BE2C (cell line): ENCODE measurements at regions not wholly inside any gene's neighbourhood (a gene's known extent, or its start where the extent isn't known, plus 50 kb on each side); places are given as distances from the start of the nearest gene placed in this dataset.

ENCODE experiments used
- DNase-seq: peaks from one replicate; pipeline ENCODE4 v3.0.0-alpha.2; 2020
- H3K27me3 ChIP-seq: fragments of 250-450 bp; sonication (Bioruptor Pico); 2 replicates; pipeline ENCODE4 v1.5.1; 2020; ENCODE audit warnings: mild to moderate bottlenecking
- H3K36me3 ChIP-seq: fragments of 250-450 bp; sonication (Bioruptor Pico); 2 replicates; pipeline ENCODE4 v1.5.1; 2020; ENCODE audit warnings: mild to moderate bottlenecking
- H3K4me1 ChIP-seq: fragments of 250-450 bp; sonication (Bioruptor Pico); 2 replicates; pipeline ENCODE4 v1.5.1; 2020
- H3K4me3 ChIP-seq: 2 replicates; pipeline ENCODE4 v1.5.1; 2011; ENCODE audit warnings: low read depth, low read length
- H3K9me3 ChIP-seq: fragments of 250-450 bp; sonication (Bioruptor Pico); 2 replicates; pipeline ENCODE4 v1.5.1; 2020
- TF ChIP-seq, protein P1 (sequence below): IDR thresholded peaks from 2 replicates; pipeline ENCODE4 v1.5.1; 2012; ENCODE audit warnings: mild to moderate bottlenecking, low read depth, low read length

DNA sequence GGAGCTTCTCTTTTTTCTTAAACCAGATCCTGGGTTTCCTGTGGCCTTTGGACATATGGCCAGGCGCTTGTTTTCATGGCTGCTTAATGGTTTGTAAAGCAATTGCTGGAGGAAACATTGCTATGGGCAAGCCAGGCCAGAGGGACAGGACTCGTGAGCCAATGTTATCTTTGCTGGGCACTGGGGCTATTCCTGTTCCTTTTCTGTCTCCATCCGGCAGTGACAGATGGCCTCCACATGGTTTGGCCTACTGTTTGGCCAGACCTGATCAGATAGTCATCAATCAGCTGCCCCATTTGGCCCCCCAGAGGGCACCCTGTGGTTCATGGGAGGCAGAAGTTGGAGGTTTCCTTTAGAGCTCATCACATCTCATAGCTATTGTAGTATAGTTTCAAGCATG is 326.1 kb upstream of the ROPN1 start:
- no peaks in the 10 kb centered on the region for H3K9me3 ChIP-seq
- no peaks in the 10 kb centered on the region for H3K36me3 ChIP-seq
- peak; percentile 84 for DNase-seq
- H3K4me3 ChIP-seq: no peak overlapping the region
- H3K27me3 ChIP-seq: no peaks in the 10 kb centered on the region
- peaks cover 28% of the 10 kb centered on the region for H3K4me1 ChIP-seq
- TF ChIP-seq, protein P1, sequence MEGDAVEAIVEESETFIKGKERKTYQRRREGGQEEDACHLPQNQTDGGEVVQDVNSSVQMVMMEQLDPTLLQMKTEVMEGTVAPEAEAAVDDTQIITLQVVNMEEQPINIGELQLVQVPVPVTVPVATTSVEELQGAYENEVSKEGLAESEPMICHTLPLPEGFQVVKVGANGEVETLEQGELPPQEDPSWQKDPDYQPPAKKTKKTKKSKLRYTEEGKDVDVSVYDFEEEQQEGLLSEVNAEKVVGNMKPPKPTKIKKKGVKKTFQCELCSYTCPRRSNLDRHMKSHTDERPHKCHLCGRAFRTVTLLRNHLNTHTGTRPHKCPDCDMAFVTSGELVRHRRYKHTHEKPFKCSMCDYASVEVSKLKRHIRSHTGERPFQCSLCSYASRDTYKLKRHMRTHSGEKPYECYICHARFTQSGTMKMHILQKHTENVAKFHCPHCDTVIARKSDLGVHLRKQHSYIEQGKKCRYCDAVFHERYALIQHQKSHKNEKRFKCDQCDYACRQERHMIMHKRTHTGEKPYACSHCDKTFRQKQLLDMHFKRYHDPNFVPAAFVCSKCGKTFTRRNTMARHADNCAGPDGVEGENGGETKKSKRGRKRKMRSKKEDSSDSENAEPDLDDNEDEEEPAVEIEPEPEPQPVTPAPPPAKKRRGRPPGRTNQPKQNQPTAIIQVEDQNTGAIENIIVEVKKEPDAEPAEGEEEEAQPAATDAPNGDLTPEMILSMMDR: no peak

DNA sequence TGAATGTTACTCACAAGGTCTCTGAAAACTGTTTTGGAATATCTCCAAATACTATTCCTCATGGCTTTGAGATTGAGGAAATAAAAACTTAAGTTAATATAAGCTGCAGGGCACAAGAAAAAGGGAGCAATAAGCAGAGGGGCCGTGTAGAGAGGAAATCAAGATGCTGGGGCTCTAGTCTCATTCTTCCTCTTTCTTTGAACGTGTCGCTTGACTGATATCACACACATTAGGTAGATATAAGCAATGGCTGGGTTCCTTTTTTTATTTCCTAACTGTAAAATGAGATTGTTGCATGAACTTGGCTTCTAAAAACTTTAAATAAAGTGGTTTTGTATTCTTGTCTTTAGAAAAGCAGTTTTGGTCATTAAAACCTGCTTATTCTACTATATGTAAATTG is 326.7 kb upstream of the ROPN1 start:
- Histone ChIP-seq H3K4me3 (no peak overlapping the region), H3K27me3 (no peaks in the 10 kb centered on the region), H3K9me3 (no peaks in the 10 kb centered on the region), H3K4me1 (peaks cover 28% of the 10 kb centered on the region), H3K36me3 (no peaks in the 10 kb centered on the region)
- TF ChIP-seq, protein P1: no peak
- DNase-seq: no peak

GRCh38 chr3:124320976-124321375 is 329.1 kb upstream of the ROPN1 start:
- no peaks in the 10 kb centered on the region for H3K36me3 ChIP-seq
- no peaks in the 10 kb centered on the region for H3K9me3 ChIP-seq
- H3K4me1 ChIP-seq: peaks cover 44% of the 10 kb centered on the region
- no peak for DNase-seq
- no peaks in the 10 kb centered on the region for H3K27me3 ChIP-seq
- TF ChIP-seq, protein P1: no peak
- no peak overlapping the region for H3K4me3 ChIP-seq

GRCh38 chr3:124322309-124322880 is 330.5 kb upstream of the ROPN1 start:
- Histone ChIP-seq H3K4me1 (peaks cover 38% of the 10 kb centered on the region), H3K4me3 (no peak overlapping the region), H3K36me3 (no peaks in the 10 kb centered on the region; the same call in 1 of the 2 replicates), H3K9me3 (no peaks in the 10 kb centered on the region), H3K27me3 (no peaks in the 10 kb centered on the region)
- no peak for DNase-seq
- TF ChIP-seq, protein P1: no peak

DNA sequence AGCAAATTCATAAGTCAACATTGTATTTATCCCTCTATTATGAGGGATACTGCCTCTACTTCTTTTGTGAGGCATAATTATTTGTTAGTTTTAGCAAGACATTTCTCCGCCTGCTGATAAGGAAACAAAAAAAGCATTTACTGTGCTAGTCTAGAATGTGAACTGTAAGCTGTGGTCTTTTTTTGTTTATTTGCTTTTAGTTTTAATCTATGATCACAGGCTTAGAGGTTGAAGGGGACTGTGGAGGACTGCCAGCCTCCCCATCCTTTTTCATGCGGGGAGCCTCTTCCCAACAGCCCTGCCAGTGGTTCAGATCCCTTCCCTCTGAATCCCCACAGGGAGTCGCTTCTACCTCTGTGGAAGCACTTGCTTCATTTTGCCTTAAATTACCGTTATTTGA is 331.0 kb upstream of the ROPN1 start:
- Histone ChIP-seq H3K4me1 (peaks cover 34% of the 10 kb centered on the region), H3K27me3 (no peaks in the 10 kb centered on the region), H3K36me3 (peaks cover 5% of the 10 kb centered on the region; the same call in 1 of the 2 replicates), H3K4me3 (no peak overlapping the region), H3K9me3 (no peaks in the 10 kb centered on the region)
- TF ChIP-seq, protein P1: no peak
- DNase-seq: no peak

- peaks cover 28% of the 10 kb centered on the region for H3K4me1 ChIP-seq
- DNase-seq: no peak
- H3K36me3 ChIP-seq: peaks cover 5% of the 10 kb centered on the region; the same call in 1 of the 2 replicates
- no peaks in the 10 kb centered on the region for H3K27me3 ChIP-seq
- TF ChIP-seq, protein P1: no peak
- H3K4me3 ChIP-seq: no peak overlapping the region
- no peaks in the 10 kb centered on the region for H3K9me3 ChIP-seq
Measured at GRCh38 chr3:124325248-124325647, 333.3 kb upstream of the ROPN1 start.
